Stimulated activated naive CD4-positive, alpha-beta T cell (primary cell): ENCODE measurements at regions not wholly inside any gene's neighbourhood (a gene's known extent, or its start where the extent isn't known, plus 50 kb on each side); places are given as distances from the start of the nearest gene placed in this dataset.

ENCODE experiments used
- DNase-seq, 6 experiments: peaks; one replicate each; lab custom pipeline; 2025; lab: John Stamatoyannopoulos, UW

- DNase-seq = no peak
These were observed 205.9 kb upstream of the HES1 start for GRCh38 chr3:193929921-193930646.

GRCh38 chr3:193932136-193932535 is 203.8 kb upstream of the HES1 start:
- no peak for DNase-seq

GRCh38 chr3:193932576-193932975 is 203.4 kb upstream of the HES1 start:
- no peak for DNase-seq

GRCh38 chr3:193933451-193933850 is 202.5 kb upstream of the HES1 start:
- DNase-seq = no peak

- DNase-seq = no peak
These were observed 200.0 kb upstream of the HES1 start for GRCh38 chr3:193935916-193936315.

GRCh38 chr3:193938613-193939012 is 197.3 kb upstream of the HES1 start:
- no peak for DNase-seq

GRCh38 chr3:193939527-193939926 is 196.4 kb upstream of the HES1 start:
- DNase-seq = no peak

- DNase-seq = no peak
These were observed 195.4 kb upstream of the HES1 start for GRCh38 chr3:193940526-193940925.

- no peak for DNase-seq
These were observed 194.5 kb upstream of the HES1 start for GRCh38 chr3:193941486-193941885.

GRCh38 chr3:193942516-193943055 is 193.4 kb upstream of the HES1 start:
- no peak for DNase-seq

GRCh38 chr3:193943200-193943599 is 192.7 kb upstream of the HES1 start:
- no peak for DNase-seq

- no peak for DNase-seq
These were observed 192.0 kb upstream of the HES1 start for GRCh38 chr3:193943851-193944517.

GRCh38 chr3:193944518-193944884 is 191.4 kb upstream of the HES1 start:
- DNase-seq = no peak

GRCh38 chr3:193945143-193945542 is 190.8 kb upstream of the HES1 start:
- no peak for DNase-seq

GRCh38 chr3:193946945-193947344 is 189.0 kb upstream of the HES1 start:
- DNase-seq = no peak

- DNase-seq = no peak
These were observed 188.4 kb upstream of the HES1 start for GRCh38 chr3:193947596-193947995.

GRCh38 chr3:193948459-193948858 is 187.5 kb upstream of the HES1 start:
- DNase-seq = no peak

GRCh38 chr3:193951859-193952258 is 184.1 kb upstream of the HES1 start:
- no peak for DNase-seq

GRCh38 chr3:193954752-193955151 is 181.2 kb upstream of the HES1 start:
- DNase-seq = no peak

GRCh38 chr3:193955719-193956118 is 180.2 kb upstream of the HES1 start:
- DNase-seq = no peak

GRCh38 chr3:193959861-193960260 is 176.1 kb upstream of the HES1 start:
- no peak for DNase-seq

- no peak for DNase-seq
These were observed 175.3 kb upstream of the HES1 start for GRCh38 chr3:193960487-193961274.
